ENCODE measurements at regions not wholly inside any gene's neighbourhood (a gene's known extent, or its start where the extent isn't known, plus 50 kb on each side); places are given as distances from the start of the nearest gene placed in this dataset.

- no peak overlapping the region for H3K27ac ChIP-seq
- 41 to 42% methylated on average over 16 of the region's 16 CpGs for WGBS, 2 donors
- intact Hi-C loops (cut with DNase I) = no loop called here
- no peak for DNase-seq
- no peaks in the 10 kb centered on the region for H3K27me3 ChIP-seq
- no peaks in the 10 kb centered on the region for H3K36me3 ChIP-seq
- TF ChIP-seq POLR2A (IDR thresholded peaks at IDR 0.05) = no peak
- TF ChIP-seq CTCF (IDR thresholded peaks at IDR 0.05) = no peak
- no peaks in the 10 kb centered on the region for H3K9me3 ChIP-seq
- no peak overlapping the region for H3K4me3 ChIP-seq (replicated peaks in 1 of 3)
- H3K4me1 ChIP-seq = no peaks in the 10 kb centered on the region
Measured at GRCh38 chr20:57877131-57877824, 167.5 kb upstream of the PMEPA1 start.

DNA sequence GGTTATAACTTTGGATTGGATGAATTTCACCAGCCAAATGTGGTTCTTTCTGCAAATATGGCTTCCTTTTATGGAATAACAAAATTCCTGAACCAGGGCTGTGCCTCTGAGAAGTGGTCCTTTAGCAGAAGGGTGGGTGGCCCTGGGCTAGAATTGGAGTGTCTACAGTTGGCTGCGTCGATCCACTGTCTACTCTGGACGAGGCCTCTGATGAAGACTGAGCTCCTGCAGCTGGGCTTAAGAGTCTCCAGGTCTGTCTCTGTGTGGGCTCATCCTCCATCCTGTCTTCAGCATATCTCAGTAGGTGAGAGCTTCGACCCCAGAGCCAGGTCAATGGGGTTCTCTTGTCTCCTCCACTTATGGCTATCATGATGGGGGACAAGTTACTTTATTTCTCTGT lies 166.3 kb upstream of the PMEPA1 start:
- Histone ChIP-seq H3K4me3 (replicated peaks in 1 of 3) (no peak overlapping the region), H3K27me3 (no peaks in the 10 kb centered on the region), H3K36me3 (no peaks in the 10 kb centered on the region), H3K4me1 (no peaks in the 10 kb centered on the region), H3K27ac (no peak overlapping the region), H3K9me3 (no peaks in the 10 kb centered on the region)
- DNase-seq = no peak
- intact Hi-C loops (cut with DNase I) = no loop called here
- WGBS, 2 donors = 75 to 81% methylated on average over 4 of the region's 4 CpGs
- TF ChIP-seq POLR2A (IDR thresholded peaks at IDR 0.05) = no peak
- TF ChIP-seq CTCF (IDR thresholded peaks at IDR 0.05) = no peak

GRCh38 chr20:57874141-57874540 lies 164.3 kb upstream of the PMEPA1 start:
- H3K27ac ChIP-seq = no peak overlapping the region
- TF ChIP-seq CTCF (IDR thresholded peaks at IDR 0.05) = no peak
- TF ChIP-seq POLR2A (IDR thresholded peaks at IDR 0.05) = no peak
- no peaks in the 10 kb centered on the region for H3K36me3 ChIP-seq
- DNase-seq = no peak
- intact Hi-C loops (cut with DNase I) = no loop called here
- no peaks in the 10 kb centered on the region for H3K4me1 ChIP-seq
- H3K9me3 ChIP-seq = no peaks in the 10 kb centered on the region
- no peak overlapping the region for H3K4me3 ChIP-seq (replicated peaks in 1 of 3)
- WGBS, 2 donors = 24 to 55% methylated on average over 6 to 7 of the region's 7 CpGs
- H3K27me3 ChIP-seq = no peaks in the 10 kb centered on the region

DNA sequence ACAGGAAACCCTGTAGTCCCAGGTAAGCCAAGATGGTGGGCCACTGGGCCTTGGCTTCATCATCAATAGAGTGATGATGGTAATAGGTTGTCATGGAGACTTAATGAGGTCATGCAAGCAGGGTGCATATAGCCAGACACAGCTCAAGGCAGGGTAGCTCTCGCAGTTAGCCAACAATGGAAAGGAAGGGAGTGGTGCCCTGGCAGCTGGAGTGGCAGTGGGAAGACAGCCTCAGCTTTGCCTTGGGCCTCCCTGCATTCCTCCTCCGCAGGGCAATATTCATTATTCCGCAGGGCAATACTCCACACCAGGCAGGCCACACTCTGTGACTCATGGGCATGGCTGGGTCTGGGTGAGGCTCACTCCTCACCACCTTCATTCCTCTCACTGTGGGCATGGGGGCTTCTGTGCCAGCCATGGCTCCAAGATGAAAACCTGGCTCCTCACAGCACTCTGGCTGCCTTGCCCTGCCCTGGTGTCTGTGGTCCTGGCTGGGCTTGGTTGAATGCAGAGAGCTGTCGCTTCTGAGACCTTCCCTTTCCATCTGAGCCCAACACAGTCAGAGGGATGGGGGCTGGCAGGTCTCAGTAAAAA lies 163.1 kb upstream of the PMEPA1 start:
- Histone ChIP-seq H3K9me3 (no peaks in the 10 kb centered on the region), H3K4me3 (replicated peaks in 1 of 3) (no peak overlapping the region), H3K4me1 (no peaks in the 10 kb centered on the region), H3K36me3 (no peaks in the 10 kb centered on the region), H3K27me3 (no peaks in the 10 kb centered on the region), H3K27ac (no peak overlapping the region)
- TF ChIP-seq CTCF (IDR thresholded peaks at IDR 0.05) (no peak), POLR2A (IDR thresholded peaks at IDR 0.05) (no peak)
- DNase-seq = no peak
- intact Hi-C loops (cut with DNase I) = no loop called here
- 93 to 95% methylated on average over 4 of the region's 4 CpGs for WGBS, 2 donors

- DNase-seq = no peak
- Histone ChIP-seq H3K36me3 (no peaks in the 10 kb centered on the region), H3K4me3 (replicated peaks in 1 of 3) (no peak overlapping the region), H3K4me1 (no peaks in the 10 kb centered on the region), H3K27ac (no peak overlapping the region), H3K9me3 (no peaks in the 10 kb centered on the region), H3K27me3 (no peaks in the 10 kb centered on the region)
- intact Hi-C loops (cut with DNase I) = no loop called here
- no peak for TF ChIP-seq CTCF (IDR thresholded peaks at IDR 0.05)
- no peak for TF ChIP-seq POLR2A (IDR thresholded peaks at IDR 0.05)
- 83 to 84% methylated on average over 12 of the region's 12 CpGs for WGBS, 2 donors
Measured at GRCh38 chr20:57871237-57871632, 161.4 kb upstream of the PMEPA1 start.
